HFFc6 (cell line): ENCODE measurements at regions not wholly inside any gene's neighbourhood (a gene's known extent, or its start where the extent isn't known, plus 50 kb on each side); places are given as distances from the start of the nearest gene placed in this dataset.
A peak's percentile ranks its signal among the peaks of the same experiment; 100 is the strongest.

Experiments used
- DNase-seq: peaks from one replicate; pipeline ENCODE4 v3.0.0-alpha.2; 2018
- H3K27ac Mint-ChIP-seq: 2 replicates; pipeline ENCODE4 v1.8.0; 2020; ENCODE audit warnings: mild to moderate bottlenecking, mixed read lengths
- H3K27me3 Mint-ChIP-seq: 2 replicates; pipeline ENCODE4 v1.8.0; 2021; ENCODE audit warnings: mild to moderate bottlenecking, moderate library complexity, mixed read lengths; ENCODE audit not compliant: insufficient read depth
- H3K36me3 Mint-ChIP-seq: 2 replicates; pipeline ENCODE4 v1.8.0; 2021; ENCODE audit warnings: low read depth, mixed read lengths
- H3K4me1 Mint-ChIP-seq: 2 replicates; pipeline ENCODE4 v1.8.0; 2020; ENCODE audit warnings: low read depth, mixed read lengths
- H3K4me3 Mint-ChIP-seq: 2 replicates; pipeline ENCODE4 v1.8.0; 2020; ENCODE audit warnings: mild to moderate bottlenecking, moderate library complexity, mixed read lengths
- H3K9me3 Mint-ChIP-seq: 2 replicates; pipeline ENCODE4 v1.8.0; 2020; ENCODE audit warnings: mild to moderate bottlenecking, mixed read lengths
- CTCF ChIP-seq: fragments of 200-600 bp; sonication (generic); IDR thresholded peaks from 2 replicates; pipeline ENCODE4 v1.5.0; 2021; ENCODE audit warnings: antibody characterized with exemption, mild to moderate bottlenecking

- Mint-ChIP-seq H3K9me3 (no peaks in the 10 kb centered on the region), H3K27ac (peak overlapping the region; percentile 92), H3K4me1 (peaks cover 94% of the 10 kb centered on the region), H3K27me3 (no peaks in the 10 kb centered on the region), H3K4me3 (no peak overlapping the region), H3K36me3 (peaks cover 6% of the 10 kb centered on the region; the same call in 1 of the 2 replicates)
- TF ChIP-seq CTCF = no peak
- peak; percentile 98 for DNase-seq
Observed at GRCh38 chr15:39195961-39196486, 384.9 kb upstream of the THBS1 start.

GRCh38 chr15:39198044-39199000 lies 382.6 kb upstream of the THBS1 start:
- no peak for DNase-seq
- Mint-ChIP-seq H3K9me3 (no peaks in the 10 kb centered on the region), H3K36me3 (peaks cover 14% of the 10 kb centered on the region), H3K4me1 (peaks cover 94% of the 10 kb centered on the region), H3K27me3 (no peaks in the 10 kb centered on the region), H3K4me3 (no peak overlapping the region), H3K27ac (peak overlapping the region; percentile 51)
- TF ChIP-seq CTCF = no peak

GRCh38 chr15:39199076-39199475 lies 381.8 kb upstream of the THBS1 start:
- DNase-seq = peak; percentile 32
- H3K36me3 Mint-ChIP-seq = peaks cover 14% of the 10 kb centered on the region

GRCh38 chr15:39200586-39200985 lies 380.3 kb upstream of the THBS1 start:
- H3K9me3 Mint-ChIP-seq = no peaks in the 10 kb centered on the region
- H3K27me3 Mint-ChIP-seq = no peaks in the 10 kb centered on the region
- no peak for DNase-seq
- H3K27ac Mint-ChIP-seq = peak overlapping the region; percentile 33; the same call in 1 of the 2 replicates
- peaks cover 94% of the 10 kb centered on the region for H3K4me1 Mint-ChIP-seq
- no peak for TF ChIP-seq CTCF
- peaks cover 19% of the 10 kb centered on the region for H3K36me3 Mint-ChIP-seq
- H3K4me3 Mint-ChIP-seq = no peak overlapping the region

More at GRCh38 chr15:39199076-39199475, 381.8 kb upstream of the THBS1 start:
- no peak overlapping the region for H3K4me3 Mint-ChIP-seq
- H3K4me1 Mint-ChIP-seq = peaks cover 94% of the 10 kb centered on the region
- no peaks in the 10 kb centered on the region for H3K9me3 Mint-ChIP-seq
- no peak for TF ChIP-seq CTCF
- no peaks in the 10 kb centered on the region for H3K27me3 Mint-ChIP-seq
- peak overlapping the region; percentile 51 for H3K27ac Mint-ChIP-seq

- no peak for TF ChIP-seq CTCF
- peaks cover 9% of the 10 kb centered on the region for H3K9me3 Mint-ChIP-seq
- peak overlapping the region; percentile 83 for H3K27ac Mint-ChIP-seq
- H3K27me3 Mint-ChIP-seq = no peaks in the 10 kb centered on the region; the same call in 1 of the 2 replicates
- DNase-seq = peak; percentile 33
- H3K4me1 Mint-ChIP-seq = peaks cover 84% of the 10 kb centered on the region
- peaks cover 35% of the 10 kb centered on the region for H3K36me3 Mint-ChIP-seq
- peak overlapping the region; percentile 40 for H3K4me3 Mint-ChIP-seq
Observed at GRCh38 chr15:39202641-39203040, 378.2 kb upstream of the THBS1 start.
